ENCODE measurements at regions not wholly inside any gene's neighbourhood (a gene's known extent, or its start where the extent isn't known, plus 50 kb on each side); places are given as distances from the start of the nearest gene placed in this dataset.

GRCh38 chr1:60224523-60224922, 151.0 kb upstream of the C1orf87 start:
- TF ChIP-seq EZH2phosphoT487 (IDR thresholded peaks at IDR 0.05; ENCODE audit: borderline replicate concordance, low read length) (no peak), CTCF (IDR thresholded peaks at IDR 0.05; ENCODE audit: low read depth, low read length, poor library complexity, severe bottlenecking) (no peak)
- Histone ChIP-seq H3K4me3 (ENCODE audit: low read length) (no peak overlapping the region), H3K36me3 (ENCODE audit: control insufficient read depth, low read length) (no peaks in the 10 kb centered on the region), H3K4me1 (ENCODE audit: control insufficient read depth, low read length) (no peaks in the 10 kb centered on the region), H3K27ac (ENCODE audit: low read depth, low read length) (no peak overlapping the region), H4K20me1 (ENCODE audit: control insufficient read depth, insufficient read depth, low read depth, low read length) (no peaks in the 10 kb centered on the region), H3F3A (ENCODE audit: control insufficient read depth, insufficient read depth) (no peaks in the 10 kb centered on the region), H3K4me2 (ENCODE audit: low read length) (no peak overlapping the region), H3K27me3 (ENCODE audit: control insufficient read depth, low read length) (no peaks in the 10 kb centered on the region), H3K9me2 (replicated peaks; ENCODE audit: control insufficient read depth, low read length) (no peaks in the 10 kb centered on the region), H3K9me3 (ENCODE audit: control insufficient read depth, insufficient read depth, low read length) (no peaks in the 10 kb centered on the region), H3K79me2 (ENCODE audit: control insufficient read depth, low read length) (no peaks in the 10 kb centered on the region)

- Histone ChIP-seq H3K27ac (ENCODE audit: low read depth, low read length) (no peak overlapping the region), H4K20me1 (ENCODE audit: control insufficient read depth, insufficient read depth, low read depth, low read length) (no peaks in the 10 kb centered on the region)
Observed at GRCh38 chr1:60223158-60223557, 149.6 kb upstream of the C1orf87 start.

GRCh38 chr1:60222360-60223115, 149.0 kb upstream of the C1orf87 start:
- Histone ChIP-seq H3K27me3 (ENCODE audit: control insufficient read depth, low read length) (no peaks in the 10 kb centered on the region), H3K4me2 (ENCODE audit: low read length) (no peak overlapping the region), H3K4me3 (ENCODE audit: low read length) (no peak overlapping the region), H3K36me3 (ENCODE audit: control insufficient read depth, low read length) (no peaks in the 10 kb centered on the region), H3K27ac (ENCODE audit: low read depth, low read length) (no peak overlapping the region), H3K79me2 (ENCODE audit: control insufficient read depth, low read length) (no peaks in the 10 kb centered on the region), H4K20me1 (ENCODE audit: control insufficient read depth, insufficient read depth, low read depth, low read length) (no peaks in the 10 kb centered on the region), H3F3A (ENCODE audit: control insufficient read depth, insufficient read depth) (no peaks in the 10 kb centered on the region), H3K9me3 (ENCODE audit: control insufficient read depth, insufficient read depth, low read length) (no peaks in the 10 kb centered on the region), H3K4me1 (ENCODE audit: control insufficient read depth, low read length) (no peaks in the 10 kb centered on the region), H3K9me2 (replicated peaks; ENCODE audit: control insufficient read depth, low read length) (no peaks in the 10 kb centered on the region)
- TF ChIP-seq CTCF (IDR thresholded peaks at IDR 0.05; ENCODE audit: low read depth, low read length, poor library complexity, severe bottlenecking), result no peak
- TF ChIP-seq EZH2phosphoT487 (IDR thresholded peaks at IDR 0.05; ENCODE audit: borderline replicate concordance, low read length), result no peak

More at GRCh38 chr1:60223158-60223557, 149.6 kb upstream of the C1orf87 start:
- H3K9me3 ChIP-seq (ENCODE audit: control insufficient read depth, insufficient read depth, low read length), result no peaks in the 10 kb centered on the region
- H3F3A ChIP-seq (ENCODE audit: control insufficient read depth, insufficient read depth), result no peaks in the 10 kb centered on the region
- no peaks in the 10 kb centered on the region for H3K27me3 ChIP-seq (ENCODE audit: control insufficient read depth, low read length)
- no peak for TF ChIP-seq EZH2phosphoT487 (IDR thresholded peaks at IDR 0.05; ENCODE audit: borderline replicate concordance, low read length)
- no peak overlapping the region for H3K4me2 ChIP-seq (ENCODE audit: low read length)
- H3K36me3 ChIP-seq (ENCODE audit: control insufficient read depth, low read length), result no peaks in the 10 kb centered on the region
- H3K79me2 ChIP-seq (ENCODE audit: control insufficient read depth, low read length), result no peaks in the 10 kb centered on the region
- no peak overlapping the region for H3K4me3 ChIP-seq (ENCODE audit: low read length)
- H3K4me1 ChIP-seq (ENCODE audit: control insufficient read depth, low read length), result no peaks in the 10 kb centered on the region
- no peaks in the 10 kb centered on the region for H3K9me2 ChIP-seq (replicated peaks; ENCODE audit: control insufficient read depth, low read length)

- H3F3A ChIP-seq (ENCODE audit: control insufficient read depth, insufficient read depth), result no peaks in the 10 kb centered on the region
- no peaks in the 10 kb centered on the region for H3K27me3 ChIP-seq (ENCODE audit: control insufficient read depth, low read length)
- no peak overlapping the region for H3K27ac ChIP-seq (ENCODE audit: low read depth, low read length)
- H3K36me3 ChIP-seq (ENCODE audit: control insufficient read depth, low read length), result no peaks in the 10 kb centered on the region
- H3K4me1 ChIP-seq (ENCODE audit: control insufficient read depth, low read length), result no peaks in the 10 kb centered on the region
- H3K4me3 ChIP-seq (ENCODE audit: low read length), result no peak overlapping the region
- TF ChIP-seq CTCF (IDR thresholded peaks at IDR 0.05; ENCODE audit: low read depth, low read length, poor library complexity, severe bottlenecking), result no peak
- no peak for TF ChIP-seq EZH2phosphoT487 (IDR thresholded peaks at IDR 0.05; ENCODE audit: borderline replicate concordance, low read length)
- no peaks in the 10 kb centered on the region for H4K20me1 ChIP-seq (ENCODE audit: control insufficient read depth, insufficient read depth, low read depth, low read length)
- H3K79me2 ChIP-seq (ENCODE audit: control insufficient read depth, low read length), result no peaks in the 10 kb centered on the region
- H3K4me2 ChIP-seq (ENCODE audit: low read length), result no peak overlapping the region
- no peaks in the 10 kb centered on the region for H3K9me3 ChIP-seq (ENCODE audit: control insufficient read depth, insufficient read depth, low read length)
- H3K9me2 ChIP-seq (replicated peaks; ENCODE audit: control insufficient read depth, low read length), result no peaks in the 10 kb centered on the region
Observed at GRCh38 chr1:60213253-60213652, 139.7 kb upstream of the C1orf87 start.

Data from DOHH2 (cell line).